GM19351 (cell line): ENCODE measurements at regions not wholly inside any gene's neighbourhood (a gene's known extent, or its start where the extent isn't known, plus 50 kb on each side); places are given as distances from the start of the nearest gene placed in this dataset.

Experiments
- ATAC-seq: cut with Tn5 transposase; IDR thresholded peaks from one replicate; pipeline ENCODE4 v1.9.1; 2021; ENCODE audit warnings: mild to moderate bottlenecking, moderate library complexity; ENCODE audit not compliant: unreplicated experiment

- ATAC-seq, result no peak
These were observed 1558.5 kb upstream of the TMEM132C start for GRCh38 chr12:126708492-126708896.

GRCh38 chr12:126718365-126718764 is 1548.6 kb upstream of the TMEM132C start:
- ATAC-seq, result no peak

GRCh38 chr12:126719912-126720705 is 1546.9 kb upstream of the TMEM132C start:
- ATAC-seq, result no peak

GRCh38 chr12:126726481-126727217 is 1540.3 kb upstream of the TMEM132C start:
- ATAC-seq, result no peak

- no peak for ATAC-seq
These were observed 1539.5 kb upstream of the TMEM132C start for GRCh38 chr12:126727218-126728075.

- ATAC-seq, result no peak
These were observed 1532.7 kb upstream of the TMEM132C start for GRCh38 chr12:126734296-126734695.

- no peak for ATAC-seq
These were observed 1532.3 kb upstream of the TMEM132C start for GRCh38 chr12:126734710-126735109.

- no peak for ATAC-seq
These were observed 1525.3 kb upstream of the TMEM132C start for GRCh38 chr12:126741536-126742240.

GRCh38 chr12:126742241-126742641 is 1524.7 kb upstream of the TMEM132C start:
- ATAC-seq, result no peak

GRCh38 chr12:126747530-126748149 is 1519.3 kb upstream of the TMEM132C start:
- peak; percentile 57 for ATAC-seq

- ATAC-seq, result no peak
These were observed 1514.9 kb upstream of the TMEM132C start for GRCh38 chr12:126752021-126752420.

GRCh38 chr12:126757326-126757725 is 1509.6 kb upstream of the TMEM132C start:
- no peak for ATAC-seq

- ATAC-seq, result no peak
These were observed 1506.9 kb upstream of the TMEM132C start for GRCh38 chr12:126760092-126760491.

GRCh38 chr12:126761420-126761819 is 1505.5 kb upstream of the TMEM132C start:
- ATAC-seq, result no peak

- no peak for ATAC-seq
These were observed 1504.8 kb upstream of the TMEM132C start for GRCh38 chr12:126762150-126762549.

- ATAC-seq, result no peak
These were observed 1503.6 kb upstream of the TMEM132C start for GRCh38 chr12:126763359-126763758.

- no peak for ATAC-seq
These were observed 1499.6 kb upstream of the TMEM132C start for GRCh38 chr12:126767334-126767733.

- ATAC-seq, result no peak
These were observed 1498.5 kb upstream of the TMEM132C start for GRCh38 chr12:126768517-126768916.

- no peak for ATAC-seq
These were observed 1496.8 kb upstream of the TMEM132C start for GRCh38 chr12:126770188-126770587.

- peak; percentile 86 for ATAC-seq
These were observed 1494.7 kb upstream of the TMEM132C start for GRCh38 chr12:126772171-126772864.
